ENCODE measurements at regions not wholly inside any gene's neighbourhood (a gene's known extent, or its start where the extent isn't known, plus 50 kb on each side); places are given as distances from the start of the nearest gene placed in this dataset.

- H4K20me1 ChIP-seq (replicated peaks; ENCODE audit: insufficient read depth), result no peaks in the 10 kb centered on the region
- H3K4me3 ChIP-seq, result no peak overlapping the region
- H3K27ac Mint-ChIP-seq, result no peak overlapping the region
- H3K27me3 ChIP-seq (ENCODE audit: insufficient read depth), result no peaks in the 10 kb centered on the region
- TF ChIP-seq ZNF331 (CRISPR knock-in tag; IDR thresholded peaks at IDR 0.05; ENCODE audit: low read depth) (no peak), ZNF114 (CRISPR knock-in tag; IDR thresholded peaks at IDR 0.05) (no peak), EZH2phosphoT487 (IDR thresholded peaks at IDR 0.05; ENCODE audit: unreplicated experiment) (no peak)
- peaks cover 3% of the 10 kb centered on the region; the same call in 1 of the 2 replicates for H3K9me2 ChIP-seq (ENCODE audit: insufficient read depth)
- H3K27ac ChIP-seq (ENCODE audit: low read depth), result no peak overlapping the region
- no peaks in the 10 kb centered on the region for H3K79me2 ChIP-seq (replicated peaks; ENCODE audit: insufficient read depth)
- H3F3A ChIP-seq (replicated peaks; ENCODE audit: low read depth), result no peaks in the 10 kb centered on the region
- H3K36me3 ChIP-seq (ENCODE audit: insufficient read depth), result no peaks in the 10 kb centered on the region
- peaks cover 4% of the 10 kb centered on the region for H3K27me3 Mint-ChIP-seq (ENCODE audit: insufficient read depth, low read depth, poor library complexity)
- no peak for ATAC-seq
- H2AFZ ChIP-seq, result no peak overlapping the region
- no peaks in the 10 kb centered on the region for H3K4me1 ChIP-seq (ENCODE audit: insufficient read depth)
- H3K36me3 Mint-ChIP-seq (ENCODE audit: low read depth), result peaks cover 3% of the 10 kb centered on the region; the same call in 1 of the 3 replicates
- DNase-seq (ENCODE audit: low spot score), result no peak
- H3K9me3 Mint-ChIP-seq, result peaks cover 11% of the 10 kb centered on the region
- H3K4me3 Mint-ChIP-seq, result no peak overlapping the region
- no peak overlapping the region for H3K4me2 ChIP-seq
- H3K4me1 Mint-ChIP-seq, result peaks cover 2% of the 10 kb centered on the region; the same call in 1 of the 3 replicates
Measured at GRCh38 chr3:39605837-39606236, 138.4 kb downstream of the MOBP start.

- Histone ChIP-seq H3K4me3 (no peak overlapping the region), H3K79me2 (replicated peaks; ENCODE audit: insufficient read depth) (no peaks in the 10 kb centered on the region), H3F3A (replicated peaks; ENCODE audit: low read depth) (no peaks in the 10 kb centered on the region), H3K4me1 (ENCODE audit: insufficient read depth) (peaks cover 10% of the 10 kb centered on the region; the same call in 1 of the 2 replicates), H3K27me3 (ENCODE audit: insufficient read depth) (no peaks in the 10 kb centered on the region), H3K4me2 (no peak overlapping the region), H3K36me3 (ENCODE audit: insufficient read depth) (no peaks in the 10 kb centered on the region; the same call in 1 of the 2 replicates), H2AFZ (no peak overlapping the region), H3K27ac (ENCODE audit: low read depth) (no peak overlapping the region), H3K9me2 (ENCODE audit: insufficient read depth) (peaks cover 5% of the 10 kb centered on the region; the same call in 1 of the 2 replicates), H4K20me1 (replicated peaks; ENCODE audit: insufficient read depth) (no peaks in the 10 kb centered on the region)
- DNase-seq (ENCODE audit: low spot score) (no peak), ATAC-seq (no peak)
- Mint-ChIP-seq H3K4me1 (peaks cover 7% of the 10 kb centered on the region), H3K36me3 (ENCODE audit: low read depth) (no peaks in the 10 kb centered on the region), H3K27me3 (ENCODE audit: insufficient read depth, low read depth, poor library complexity) (peaks cover 3% of the 10 kb centered on the region), H3K9me3 (peaks cover 9% of the 10 kb centered on the region; the same call in 2 of the 3 replicates), H3K4me3 (no peak overlapping the region), H3K27ac (no peak overlapping the region)
- no peak for TF ChIP-seq STAT1 (IDR thresholded peaks at IDR 0.05; ENCODE audit: unreplicated experiment)
- TF ChIP-seq, protein P1, sequence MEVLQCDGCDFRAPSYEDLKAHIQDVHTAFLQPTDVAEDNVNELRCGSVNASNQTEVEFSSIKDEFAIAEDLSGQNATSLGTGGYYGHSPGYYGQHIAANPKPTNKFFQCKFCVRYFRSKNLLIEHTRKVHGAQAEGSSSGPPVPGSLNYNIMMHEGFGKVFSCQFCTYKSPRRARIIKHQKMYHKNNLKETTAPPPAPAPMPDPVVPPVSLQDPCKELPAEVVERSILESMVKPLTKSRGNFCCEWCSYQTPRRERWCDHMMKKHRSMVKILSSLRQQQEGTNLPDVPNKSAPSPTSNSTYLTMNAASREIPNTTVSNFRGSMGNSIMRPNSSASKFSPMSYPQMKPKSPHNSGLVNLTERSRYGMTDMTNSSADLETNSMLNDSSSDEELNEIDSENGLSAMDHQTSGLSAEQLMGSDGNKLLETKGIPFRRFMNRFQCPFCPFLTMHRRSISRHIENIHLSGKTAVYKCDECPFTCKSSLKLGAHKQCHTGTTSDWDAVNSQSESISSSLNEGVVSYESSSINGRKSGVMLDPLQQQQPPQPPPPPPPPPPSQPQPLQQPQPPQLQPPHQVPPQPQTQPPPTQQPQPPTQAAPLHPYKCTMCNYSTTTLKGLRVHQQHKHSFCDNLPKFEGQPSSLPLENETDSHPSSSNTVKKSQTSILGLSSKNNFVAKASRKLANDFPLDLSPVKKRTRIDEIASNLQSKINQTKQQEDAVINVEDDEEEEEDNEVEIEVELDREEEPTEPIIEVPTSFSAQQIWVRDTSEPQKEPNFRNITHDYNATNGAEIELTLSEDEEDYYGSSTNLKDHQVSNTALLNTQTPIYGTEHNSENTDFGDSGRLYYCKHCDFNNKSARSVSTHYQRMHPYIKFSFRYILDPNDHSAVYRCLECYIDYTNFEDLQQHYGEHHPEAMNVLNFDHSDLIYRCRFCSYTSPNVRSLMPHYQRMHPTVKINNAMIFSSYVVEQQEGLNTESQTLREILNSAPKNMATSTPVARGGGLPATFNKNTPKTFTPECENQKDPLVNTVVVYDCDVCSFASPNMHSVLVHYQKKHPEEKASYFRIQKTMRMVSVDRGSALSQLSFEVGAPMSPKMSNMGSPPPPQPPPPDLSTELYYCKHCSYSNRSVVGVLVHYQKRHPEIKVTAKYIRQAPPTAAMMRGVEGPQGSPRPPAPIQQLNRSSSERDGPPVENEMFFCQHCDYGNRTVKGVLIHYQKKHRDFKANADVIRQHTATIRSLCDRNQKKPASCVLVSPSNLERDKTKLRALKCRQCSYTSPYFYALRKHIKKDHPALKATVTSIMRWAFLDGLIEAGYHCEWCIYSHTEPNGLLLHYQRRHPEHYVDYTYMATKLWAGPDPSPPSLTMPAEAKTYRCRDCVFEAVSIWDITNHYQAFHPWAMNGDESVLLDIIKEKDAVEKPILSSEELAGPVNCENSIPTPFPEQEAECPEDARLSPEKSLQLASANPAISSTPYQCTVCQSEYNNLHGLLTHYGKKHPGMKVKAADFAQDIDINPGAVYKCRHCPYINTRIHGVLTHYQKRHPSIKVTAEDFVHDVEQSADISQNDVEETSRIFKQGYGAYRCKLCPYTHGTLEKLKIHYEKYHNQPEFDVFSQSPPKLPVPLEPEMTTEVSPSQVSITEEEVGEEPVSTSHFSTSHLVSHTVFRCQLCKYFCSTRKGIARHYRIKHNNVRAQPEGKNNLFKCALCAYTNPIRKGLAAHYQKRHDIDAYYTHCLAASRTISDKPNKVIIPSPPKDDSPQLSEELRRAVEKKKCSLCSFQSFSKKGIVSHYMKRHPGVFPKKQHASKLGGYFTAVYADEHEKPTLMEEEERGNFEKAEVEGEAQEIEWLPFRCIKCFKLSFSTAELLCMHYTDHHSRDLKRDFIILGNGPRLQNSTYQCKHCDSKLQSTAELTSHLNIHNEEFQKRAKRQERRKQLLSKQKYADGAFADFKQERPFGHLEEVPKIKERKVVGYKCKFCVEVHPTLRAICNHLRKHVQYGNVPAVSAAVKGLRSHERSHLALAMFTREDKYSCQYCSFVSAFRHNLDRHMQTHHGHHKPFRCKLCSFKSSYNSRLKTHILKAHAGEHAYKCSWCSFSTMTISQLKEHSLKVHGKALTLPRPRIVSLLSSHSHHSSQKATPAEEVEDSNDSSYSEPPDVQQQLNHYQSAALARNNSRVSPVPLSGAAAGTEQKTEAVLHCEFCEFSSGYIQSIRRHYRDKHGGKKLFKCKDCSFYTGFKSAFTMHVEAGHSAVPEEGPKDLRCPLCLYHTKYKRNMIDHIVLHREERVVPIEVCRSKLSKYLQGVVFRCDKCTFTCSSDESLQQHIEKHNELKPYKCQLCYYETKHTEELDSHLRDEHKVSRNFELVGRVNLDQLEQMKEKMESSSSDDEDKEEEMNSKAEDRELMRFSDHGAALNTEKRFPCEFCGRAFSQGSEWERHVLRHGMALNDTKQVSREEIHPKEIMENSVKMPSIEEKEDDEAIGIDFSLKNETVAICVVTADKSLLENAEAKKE (CRISPR knock-in tag; IDR thresholded peaks at IDR 0.05), result no peak
- TF ChIP-seq NANOG (IDR thresholded peaks at IDR 0.05; ENCODE audit: borderline replicate concordance), result no peak
- no peak for TF ChIP-seq CREB1 (CRISPR knock-in tag; IDR thresholded peaks at IDR 0.05; ENCODE audit: low read depth)
- TF ChIP-seq ZNF331 (CRISPR knock-in tag; IDR thresholded peaks at IDR 0.05; ENCODE audit: low read depth), result no peak
- no peak for TF ChIP-seq EZH2 (IDR thresholded peaks at IDR 0.05; ENCODE audit: low read depth, unreplicated experiment)
- TF ChIP-seq, protein P2, sequence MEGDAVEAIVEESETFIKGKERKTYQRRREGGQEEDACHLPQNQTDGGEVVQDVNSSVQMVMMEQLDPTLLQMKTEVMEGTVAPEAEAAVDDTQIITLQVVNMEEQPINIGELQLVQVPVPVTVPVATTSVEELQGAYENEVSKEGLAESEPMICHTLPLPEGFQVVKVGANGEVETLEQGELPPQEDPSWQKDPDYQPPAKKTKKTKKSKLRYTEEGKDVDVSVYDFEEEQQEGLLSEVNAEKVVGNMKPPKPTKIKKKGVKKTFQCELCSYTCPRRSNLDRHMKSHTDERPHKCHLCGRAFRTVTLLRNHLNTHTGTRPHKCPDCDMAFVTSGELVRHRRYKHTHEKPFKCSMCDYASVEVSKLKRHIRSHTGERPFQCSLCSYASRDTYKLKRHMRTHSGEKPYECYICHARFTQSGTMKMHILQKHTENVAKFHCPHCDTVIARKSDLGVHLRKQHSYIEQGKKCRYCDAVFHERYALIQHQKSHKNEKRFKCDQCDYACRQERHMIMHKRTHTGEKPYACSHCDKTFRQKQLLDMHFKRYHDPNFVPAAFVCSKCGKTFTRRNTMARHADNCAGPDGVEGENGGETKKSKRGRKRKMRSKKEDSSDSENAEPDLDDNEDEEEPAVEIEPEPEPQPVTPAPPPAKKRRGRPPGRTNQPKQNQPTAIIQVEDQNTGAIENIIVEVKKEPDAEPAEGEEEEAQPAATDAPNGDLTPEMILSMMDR (conservative IDR thresholded peaks at IDR 0.05; ENCODE audit: low read depth in 2 of 2), result no peak
Measured at GRCh38 chr3:39626198-39626597, 158.7 kb downstream of the MOBP start.

All from GM23338 (cell line).